DMS153 (cell line): ENCODE measurements at regions not wholly inside any gene's neighbourhood (a gene's known extent, or its start where the extent isn't known, plus 50 kb on each side); places are given as distances from the start of the nearest gene placed in this dataset.
A peak's percentile ranks its signal among the peaks of the same experiment; 100 is the strongest.
"Not testable (repeated sequence)": the region's sequence is repeated elsewhere in the genome, so short reads cannot be mapped to it uniquely, and the experiment has no call there.

Experiments used
- DNase-seq: peaks from one replicate; lab custom pipeline; 2025; lab: John Stamatoyannopoulos, UW

DNA sequence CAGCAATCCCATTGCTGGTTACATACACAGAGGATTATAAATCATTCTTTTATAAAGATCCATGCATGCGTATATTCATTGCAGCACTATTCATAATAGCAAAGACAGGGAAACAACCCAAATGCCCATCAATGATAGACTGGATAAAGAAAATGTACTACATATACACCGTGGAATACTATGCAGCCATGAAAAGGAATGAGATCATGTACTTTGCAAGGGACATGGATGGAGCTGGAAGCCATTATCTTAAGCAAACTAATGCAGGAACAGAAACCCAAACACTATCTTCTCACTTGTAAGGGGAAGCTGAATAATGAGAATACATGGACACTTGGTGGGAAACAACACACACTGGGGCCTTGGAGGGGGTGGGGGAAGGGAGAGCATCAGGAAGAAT is 529.7 kb downstream of the TBC1D32 start:
- no peak for DNase-seq

DNA sequence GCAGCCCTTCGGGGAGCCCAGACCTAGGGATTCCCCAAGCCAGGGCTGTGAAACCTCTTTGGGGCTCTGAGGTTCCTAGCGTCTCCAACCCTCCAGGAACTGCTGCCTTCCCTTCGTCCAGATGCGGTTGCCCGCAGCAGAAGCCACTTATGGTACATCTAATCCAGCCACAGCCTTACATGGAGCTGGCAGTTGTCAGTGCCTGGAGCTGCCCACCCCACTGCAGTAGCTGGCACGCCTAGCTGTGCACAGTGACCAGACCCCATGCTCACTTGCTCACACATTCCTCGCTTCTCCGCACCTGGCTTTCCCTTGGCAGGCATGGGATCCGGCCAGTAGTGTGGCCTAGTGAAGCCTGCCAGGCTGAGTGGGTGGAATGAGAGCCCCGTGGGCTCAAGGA is 547.6 kb downstream of the TBC1D32 start:
- DNase-seq: no peak

DNA sequence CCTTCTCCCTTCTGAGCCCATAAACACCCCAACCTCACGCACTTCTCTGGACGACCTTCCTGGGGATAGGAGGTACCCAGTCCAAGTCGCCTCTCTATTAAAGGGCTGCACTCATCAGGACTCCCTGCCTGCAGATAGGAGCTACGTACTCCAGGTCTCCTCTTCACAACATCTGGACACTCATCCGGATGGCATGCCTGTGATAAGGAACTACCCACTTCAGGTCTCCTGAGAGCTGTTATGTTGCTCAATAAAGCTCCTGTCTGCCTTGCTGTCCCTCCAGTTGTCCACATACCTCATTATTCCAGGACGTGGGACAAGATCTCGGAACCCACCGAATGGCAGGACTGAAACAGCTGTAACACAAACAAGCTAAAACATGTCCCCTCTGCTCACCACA is 548.0 kb downstream of the TBC1D32 start:
- no peak for DNase-seq

DNA sequence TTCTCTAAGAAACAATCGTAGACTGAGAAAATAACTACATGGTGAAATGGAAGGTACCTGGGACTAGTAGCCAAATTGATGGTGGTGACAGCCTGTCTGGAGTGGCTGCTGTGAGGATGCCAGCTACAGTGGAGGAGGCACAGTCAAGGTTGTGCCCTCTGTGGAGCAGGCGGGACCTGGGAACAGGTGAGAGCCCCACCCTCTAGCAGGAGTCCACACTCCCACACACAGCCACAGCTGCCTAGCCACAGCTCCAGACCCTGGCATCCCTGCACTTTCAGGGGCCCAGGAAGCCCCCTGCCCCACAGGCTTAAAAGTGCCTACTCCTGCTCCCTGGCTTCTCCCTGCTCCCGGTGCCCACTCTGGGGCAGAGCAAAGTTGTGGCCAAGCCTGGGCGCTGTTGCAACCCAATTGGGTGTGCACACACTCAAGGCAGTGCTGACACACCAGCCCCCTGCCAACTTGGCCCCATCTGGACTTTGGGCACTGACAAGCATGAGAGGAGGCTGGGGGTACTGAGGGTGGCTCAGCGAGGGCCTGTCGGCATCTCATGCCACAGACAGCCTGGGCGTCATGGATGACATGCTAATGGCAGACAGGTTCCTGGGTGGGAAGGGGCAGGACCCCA is 548.7 kb downstream of the TBC1D32 start:
- DNase-seq: no peak

- no peak for DNase-seq
Observed at GRCh38 chr6:120779441-120779840, 554.8 kb downstream of the TBC1D32 start.

- no peak for DNase-seq
Observed at GRCh38 chr6:120775698-120776097, 558.6 kb downstream of the TBC1D32 start.

- DNase-seq: no peak
Observed at GRCh38 chr6:120774275-120774674, 560.0 kb downstream of the TBC1D32 start.

GRCh38 chr6:120771019-120771418 is 563.3 kb downstream of the TBC1D32 start:
- DNase-seq: no peak

DNA sequence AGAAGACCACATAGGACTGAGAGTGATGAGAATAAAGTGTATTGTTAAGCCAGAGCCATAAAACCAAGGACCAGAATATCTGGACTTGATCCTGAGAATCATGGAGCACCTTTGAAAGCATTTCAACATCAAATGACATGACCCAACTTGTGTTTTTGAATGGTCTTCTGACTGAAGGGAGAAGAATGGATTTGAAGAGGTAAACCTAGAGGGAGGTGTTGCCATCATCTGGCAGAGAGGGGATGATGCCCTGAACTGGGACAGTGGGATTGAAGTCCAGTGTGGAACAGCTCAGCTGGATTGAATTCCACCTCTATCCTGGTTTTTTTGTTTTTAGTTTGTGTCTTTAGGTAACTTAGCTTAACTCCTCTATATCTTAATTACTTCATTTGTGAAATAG is 570.0 kb downstream of the TBC1D32 start:
- DNase-seq: peak; percentile 2

DNA sequence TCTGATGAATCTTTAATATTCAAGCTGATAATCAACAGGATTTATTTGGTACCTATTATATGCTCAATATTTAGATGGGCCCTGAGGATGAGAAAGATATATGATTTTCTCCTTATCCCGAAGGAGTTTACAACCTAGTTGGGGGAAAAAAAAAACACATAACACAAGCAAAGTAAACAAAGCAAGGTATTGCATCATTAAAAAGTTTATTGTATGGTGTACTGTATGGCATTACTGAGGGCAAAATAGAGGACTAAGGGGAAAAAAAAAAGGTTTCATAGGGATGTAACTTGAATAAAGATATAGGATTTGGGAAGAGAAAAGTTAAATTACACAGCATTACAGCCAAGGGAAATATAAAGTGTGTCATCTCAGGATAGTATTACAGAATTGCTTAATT is 574.7 kb downstream of the TBC1D32 start:
- no peak for DNase-seq

- not testable (repeated sequence) for DNase-seq
Observed at GRCh38 chr6:120748574-120748973, 585.7 kb downstream of the TBC1D32 start.

DNA sequence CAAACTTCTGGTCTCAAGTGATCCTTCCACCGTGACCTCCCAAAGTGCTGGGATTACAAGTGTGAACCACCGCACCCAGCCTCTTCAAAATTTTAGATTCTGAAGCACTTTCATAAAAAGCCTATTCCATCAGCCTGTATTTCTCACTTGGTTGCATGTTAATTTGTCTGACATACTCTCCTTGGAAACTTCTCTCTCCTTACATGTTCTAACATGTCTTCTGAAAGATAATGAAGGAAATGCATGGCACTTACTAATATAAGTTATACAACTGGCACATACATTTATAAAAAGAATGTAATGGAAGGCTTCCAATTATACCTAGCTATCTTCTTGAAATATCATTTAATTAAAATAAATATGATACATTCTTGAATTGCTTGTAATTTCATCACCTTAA is 597.5 kb downstream of the TBC1D32 start:
- no peak for DNase-seq

DNA sequence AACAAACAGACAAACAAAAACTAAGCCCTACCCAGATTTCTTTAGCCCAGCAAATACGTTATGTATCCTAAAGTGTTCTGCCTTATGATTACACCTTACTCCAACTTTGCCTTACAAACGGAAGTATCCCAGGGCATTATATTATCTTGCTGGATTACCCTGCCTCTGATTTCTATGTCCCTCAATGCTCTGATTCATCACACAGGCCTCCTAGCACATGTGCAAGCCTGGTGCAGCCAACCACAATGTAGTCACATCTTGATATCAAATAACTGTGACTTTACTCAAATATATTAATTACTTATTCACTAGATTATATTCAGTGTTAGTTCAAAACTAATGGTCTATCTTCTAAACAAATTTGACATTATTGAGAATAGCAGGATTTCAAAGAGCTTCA is 598.6 kb downstream of the TBC1D32 start:
- DNase-seq: no peak

GRCh38 chr6:120711255-120711654 is 623.0 kb downstream of the TBC1D32 start:
- DNase-seq: no peak

DNA sequence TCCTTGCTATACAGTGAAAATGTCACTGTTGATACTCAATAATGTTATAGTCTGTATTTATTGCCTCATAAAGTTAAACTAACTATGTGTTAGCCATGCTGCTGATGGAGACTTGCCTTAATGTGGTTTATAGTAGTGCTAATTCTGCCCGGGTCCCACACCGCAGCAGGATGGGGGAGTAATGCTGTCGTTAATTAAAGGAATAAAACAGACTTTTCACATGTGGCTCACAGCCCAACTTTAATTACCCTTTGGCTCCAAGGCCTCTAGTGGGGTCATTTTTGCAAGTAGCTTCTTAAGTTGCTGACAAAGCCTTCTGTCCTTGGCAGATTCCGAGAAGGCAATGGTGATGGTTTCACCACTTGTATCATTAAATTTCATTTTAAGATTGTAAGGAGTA is 634.3 kb downstream of the TBC1D32 start:
- no peak for DNase-seq

DNA sequence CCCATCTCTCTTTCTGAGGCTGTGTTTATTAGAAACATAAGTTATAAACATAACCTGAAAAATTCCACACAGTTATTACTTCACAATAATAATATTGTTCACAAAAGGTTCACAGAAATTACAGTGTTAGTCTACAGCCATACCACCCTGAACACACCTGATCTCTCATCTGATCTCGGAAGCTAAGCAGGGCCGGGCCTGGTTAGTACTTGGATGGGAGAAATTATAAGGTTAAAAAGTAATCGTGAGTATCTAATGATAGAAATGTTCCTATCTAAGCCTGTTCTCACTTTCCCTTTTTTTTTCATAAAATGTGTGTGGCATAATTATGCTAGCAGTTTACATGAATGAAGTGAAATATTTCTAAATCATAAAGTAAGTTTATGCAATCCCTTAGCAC is 647.8 kb downstream of the TBC1D32 start:
- no peak for DNase-seq

GRCh38 chr6:120682145-120682544 is 652.1 kb downstream of the TBC1D32 start:
- no peak for DNase-seq

DNA sequence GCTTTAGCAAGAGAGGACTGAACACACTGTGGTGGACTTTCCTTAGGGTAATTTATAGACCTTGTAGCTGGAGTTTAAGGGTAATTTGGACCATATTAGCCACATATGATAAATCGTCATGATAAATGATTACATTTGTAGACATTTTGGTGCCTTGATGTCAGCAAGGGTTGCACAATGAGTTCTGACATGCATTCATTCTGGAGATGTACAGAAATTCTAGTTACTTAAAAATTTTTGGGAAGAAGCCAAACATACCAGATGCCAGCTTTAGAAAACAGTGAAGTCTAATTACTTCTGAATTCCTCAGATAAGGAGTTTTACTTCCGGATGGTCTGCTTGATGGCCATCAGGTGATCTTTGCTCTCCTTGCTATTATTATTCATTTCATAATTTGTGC is 653.1 kb downstream of the TBC1D32 start:
- no peak for DNase-seq

DNA sequence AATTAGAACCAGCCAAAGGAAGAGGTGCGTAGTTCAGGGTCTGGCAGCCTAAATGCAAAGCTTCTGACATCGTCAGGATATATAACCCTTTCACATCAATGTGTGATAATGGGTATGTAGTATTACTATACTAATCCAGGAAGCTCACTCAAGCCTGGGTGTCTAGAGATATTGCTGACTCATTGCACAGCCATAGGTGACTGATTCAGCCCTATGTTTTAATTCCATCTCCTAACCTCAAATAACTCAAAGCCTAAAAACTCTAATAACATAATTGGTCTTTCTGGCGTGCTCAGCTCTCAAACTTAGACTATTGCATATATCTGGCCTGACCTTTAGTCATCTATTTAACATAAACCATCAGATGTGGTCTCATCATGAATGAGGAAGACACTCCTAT is 658.4 kb downstream of the TBC1D32 start:
- no peak for DNase-seq

DNA sequence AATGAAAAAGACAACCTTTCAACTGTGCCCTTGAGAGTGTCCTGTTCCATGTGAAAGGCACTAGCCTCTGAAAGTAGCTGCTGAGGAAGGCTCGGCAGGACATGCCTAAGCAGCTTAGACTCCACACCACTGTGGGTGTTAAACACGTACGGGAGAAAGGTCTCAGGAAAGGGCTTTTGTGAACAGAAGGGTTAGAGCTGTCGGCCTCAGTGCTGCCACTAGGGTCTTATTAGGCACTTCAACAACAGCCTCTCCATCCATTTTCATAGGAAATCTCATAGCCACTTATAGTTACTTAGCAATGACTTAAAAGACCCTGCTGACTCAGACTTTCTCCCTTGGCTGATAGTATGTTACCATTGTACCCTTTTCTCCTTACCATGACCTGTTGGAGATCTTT is 662.8 kb downstream of the TBC1D32 start:
- DNase-seq: no peak

DNA sequence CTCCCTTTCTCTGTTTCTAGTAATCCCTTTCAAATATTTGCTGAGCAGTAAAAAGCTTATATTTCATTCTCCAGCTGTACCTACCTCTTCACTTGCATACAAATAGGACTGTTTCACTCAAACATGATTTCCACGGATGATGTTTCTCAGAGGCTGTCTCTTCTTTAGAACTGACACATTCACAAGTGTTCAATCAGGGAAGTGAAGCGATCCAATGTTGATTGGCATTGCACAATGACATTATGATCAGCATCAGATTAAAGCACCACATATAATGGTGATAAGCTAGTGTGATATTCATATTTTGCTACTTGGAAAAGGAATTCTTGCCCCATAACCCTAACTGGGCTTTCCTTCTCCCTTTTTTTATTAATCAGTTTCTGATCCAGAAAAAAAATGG is 681.8 kb downstream of the TBC1D32 start:
- DNase-seq: no peak

- DNase-seq: no peak
Observed at GRCh38 chr6:120648713-120649112, 685.6 kb downstream of the TBC1D32 start.

GRCh38 chr6:120646101-120646500 is 688.2 kb downstream of the TBC1D32 start:
- no peak for DNase-seq

DNA sequence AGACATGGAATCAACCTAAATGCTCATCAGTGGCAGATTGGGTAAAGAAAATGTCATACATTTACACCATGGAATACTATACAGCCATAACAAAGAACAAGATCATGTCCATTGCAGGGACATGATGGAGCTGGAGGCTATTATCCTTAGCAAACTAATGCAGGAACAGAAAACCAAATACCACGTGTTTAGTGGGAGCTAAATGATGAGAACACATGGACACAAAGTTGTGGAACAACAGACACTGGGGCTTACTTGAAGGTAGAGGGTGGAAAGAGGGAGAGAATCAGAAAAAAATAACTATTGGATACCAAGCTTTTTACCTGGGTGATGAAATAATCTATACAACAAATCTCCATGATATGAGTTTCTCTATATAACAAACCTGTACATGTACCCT is 701.3 kb downstream of the TBC1D32 start:
- DNase-seq: no peak

DNA sequence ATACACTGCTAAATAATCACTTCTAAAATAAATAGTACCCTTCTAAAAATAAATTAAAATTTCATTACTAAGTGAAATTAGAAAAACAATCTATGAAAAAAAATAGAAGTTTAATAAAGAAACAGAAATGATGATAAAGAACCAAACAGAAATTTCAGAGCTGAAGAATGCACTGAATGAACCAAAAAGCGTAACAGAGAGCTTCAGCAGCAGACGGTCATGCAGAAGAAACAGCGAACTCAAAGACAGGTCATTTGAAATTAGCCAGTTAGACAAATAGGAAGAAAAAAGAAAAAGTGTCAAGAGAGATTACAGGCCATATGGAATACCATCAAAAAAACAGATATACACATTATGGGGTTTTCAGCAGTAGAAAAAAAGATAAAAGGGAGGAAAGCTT is 706.7 kb downstream of the TBC1D32 start:
- DNase-seq: no peak
